Lung (tissue), 11 donors: ENCODE measurements at regions not wholly inside any gene's neighbourhood (a gene's known extent, or its start where the extent isn't known, plus 50 kb on each side); places are given as distances from the start of the nearest gene placed in this dataset.

Experiments
- ATAC-seq: fragments of 200-7000 bp; cut with Tn5 transposase; one replicate; pipeline ENCODE4 v1.9.1; 2020; ENCODE audit warnings: moderate number of reproducible peaks; ENCODE audit not compliant: insufficient read depth, low FRiP score
- DNase-seq, 3 donors: peaks; one replicate each; pipeline ENCODE4 v3.0.0-alpha.2; 2013 to 2017
- H3K27ac ChIP-seq, 2 donors: one replicate each; pipeline ENCODE4 v1.5.1; 2013; ENCODE audit warnings: mild to moderate bottlenecking in 2 of 2, moderate library complexity in 2 of 2, control low read depth in 1 of 2, inconsistent platforms in 1 of 2, low read depth in 1 of 2, low read length in 1 of 2
- H3K27me3 ChIP-seq, 3 donors: one replicate each; pipeline ENCODE4 v1.5.1; 2013; ENCODE audit warnings: low read length in 2 of 3; ENCODE audit not compliant: control insufficient read depth in 3 of 3, insufficient read depth in 3 of 3
- H3K36me3 ChIP-seq, 4 donors: one replicate each; pipeline ENCODE4 v1.5.1; 2013; ENCODE audit warnings: low read length in 4 of 4, mild to moderate bottlenecking in 1 of 4, moderate library complexity in 1 of 4; ENCODE audit not compliant: control insufficient read depth in 4 of 4, insufficient read depth in 4 of 4
- H3K4me1 ChIP-seq, 5 donors: one replicate each; pipeline ENCODE4 v1.5.1; 2013; ENCODE audit warnings: low read length in 5 of 5, mild to moderate bottlenecking in 2 of 5, moderate library complexity in 1 of 5; ENCODE audit not compliant: control insufficient read depth in 5 of 5, insufficient read depth in 5 of 5
- H3K4me3 ChIP-seq: one replicate; pipeline ENCODE4 v1.5.1; 2013; ENCODE audit warnings: mild to moderate bottlenecking, control low read depth, moderate library complexity
- H3K9ac ChIP-seq, 2 donors: one replicate each; pipeline ENCODE4 v1.5.1; 2013; ENCODE audit warnings: low read length in 2 of 2, control low read depth in 1 of 2; ENCODE audit not compliant: insufficient read depth in 1 of 2
- H3K9me3 ChIP-seq, 4 donors: one replicate each; pipeline ENCODE4 v1.5.1; 2013; ENCODE audit warnings: low read length in 3 of 4, mild to moderate bottlenecking in 1 of 4, moderate library complexity in 1 of 4; ENCODE audit not compliant: control insufficient read depth in 4 of 4, insufficient read depth in 3 of 4
- WGBS, 2 donors: extraction: QIAGEN DNeasy Blood & Tissue Kit; methylation state at CpG; one replicate each; pipeline ENCODE4 v1.1.7; 2013; 5-methylcytosine and 5-hydroxymethylcytosine counted together
- TF ChIP-seq, protein P1 (sequence below): IDR thresholded peaks from 2 replicates; pipeline ENCODE4 v1.5.1; 2012; ENCODE audit warnings: mild to moderate bottlenecking; ENCODE audit errors: control extremely low read depth, extremely low read depth
- donor health status: control.
- donor health status: control.
- donor health status: Bipolar disorder and iron deficiency.
- donor health status: healthy.
- donor health status: DM: yes; HTN: yes; CAD: no.

DNA sequence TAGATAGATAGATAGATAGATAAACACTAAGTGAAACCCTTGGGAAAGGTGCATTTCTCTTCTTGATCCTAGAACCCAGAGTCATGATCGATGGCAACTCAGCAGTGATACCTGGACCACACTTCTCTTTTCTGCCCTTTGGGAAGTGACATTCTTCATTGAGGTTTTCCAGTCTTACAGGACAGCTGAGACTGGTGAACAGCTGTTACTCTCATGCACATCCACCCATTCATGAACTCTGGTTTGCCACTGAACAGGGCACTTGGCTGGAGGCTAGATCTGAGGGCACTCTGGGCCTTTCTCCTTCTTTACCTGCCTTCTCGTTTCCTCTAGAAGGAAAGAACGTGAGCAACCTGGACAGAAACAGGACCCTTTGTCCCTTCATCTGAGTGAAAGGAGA is 164.5 kb downstream of the DRD1 start:
- ATAC-seq (no peak), DNase-seq (no peak)
- TF ChIP-seq, protein P1, sequence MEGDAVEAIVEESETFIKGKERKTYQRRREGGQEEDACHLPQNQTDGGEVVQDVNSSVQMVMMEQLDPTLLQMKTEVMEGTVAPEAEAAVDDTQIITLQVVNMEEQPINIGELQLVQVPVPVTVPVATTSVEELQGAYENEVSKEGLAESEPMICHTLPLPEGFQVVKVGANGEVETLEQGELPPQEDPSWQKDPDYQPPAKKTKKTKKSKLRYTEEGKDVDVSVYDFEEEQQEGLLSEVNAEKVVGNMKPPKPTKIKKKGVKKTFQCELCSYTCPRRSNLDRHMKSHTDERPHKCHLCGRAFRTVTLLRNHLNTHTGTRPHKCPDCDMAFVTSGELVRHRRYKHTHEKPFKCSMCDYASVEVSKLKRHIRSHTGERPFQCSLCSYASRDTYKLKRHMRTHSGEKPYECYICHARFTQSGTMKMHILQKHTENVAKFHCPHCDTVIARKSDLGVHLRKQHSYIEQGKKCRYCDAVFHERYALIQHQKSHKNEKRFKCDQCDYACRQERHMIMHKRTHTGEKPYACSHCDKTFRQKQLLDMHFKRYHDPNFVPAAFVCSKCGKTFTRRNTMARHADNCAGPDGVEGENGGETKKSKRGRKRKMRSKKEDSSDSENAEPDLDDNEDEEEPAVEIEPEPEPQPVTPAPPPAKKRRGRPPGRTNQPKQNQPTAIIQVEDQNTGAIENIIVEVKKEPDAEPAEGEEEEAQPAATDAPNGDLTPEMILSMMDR: no peak
- WGBS, 2 donors: 67 to 72% methylated on average over 3 of the region's 3 CpGs
- H3K9ac ChIP-seq: no peak overlapping the region
- H3K27me3 ChIP-seq: no peaks in the 10 kb centered on the region
- no peak overlapping the region for H3K4me3 ChIP-seq
- H3K4me1 ChIP-seq: no peaks in the 10 kb centered on the region
- H3K9me3 ChIP-seq: no peaks in the 10 kb centered on the region
- H3K27ac ChIP-seq: no peak overlapping the region
- H3K36me3 ChIP-seq: no peaks in the 10 kb centered on the region

DNA sequence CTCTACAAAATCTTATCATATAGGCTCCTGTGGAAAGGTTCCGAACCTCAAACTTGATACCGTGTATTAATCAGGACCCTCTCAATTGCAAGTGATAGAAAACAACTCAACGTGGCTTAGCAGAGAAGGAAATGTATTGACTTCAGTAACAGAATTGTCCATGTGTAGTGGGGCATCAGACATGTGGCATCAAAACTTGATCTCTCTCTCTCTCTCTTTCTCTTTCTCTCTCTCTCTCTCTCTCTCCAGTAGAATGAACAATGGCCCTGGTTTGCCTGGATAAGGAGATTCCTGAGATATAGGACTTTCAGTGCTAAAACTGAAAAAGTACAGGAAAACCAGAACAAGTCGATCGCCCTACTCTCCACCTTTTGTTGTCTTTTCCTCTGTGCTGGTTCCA is 168.2 kb downstream of the DRD1 start:
- H3K4me1 ChIP-seq: no peaks in the 10 kb centered on the region
- TF ChIP-seq, protein P1: no peak
- no peak overlapping the region for H3K9ac ChIP-seq
- H3K27me3 ChIP-seq: no peaks in the 10 kb centered on the region
- ATAC-seq (no peak), DNase-seq (no peak)
- 70 to 88% methylated on average over 5 of the region's 5 CpGs for WGBS, 2 donors
- no peaks in the 10 kb centered on the region for H3K9me3 ChIP-seq
- no peak overlapping the region for H3K4me3 ChIP-seq
- no peaks in the 10 kb centered on the region for H3K36me3 ChIP-seq
- H3K27ac ChIP-seq: no peak overlapping the region

DNA sequence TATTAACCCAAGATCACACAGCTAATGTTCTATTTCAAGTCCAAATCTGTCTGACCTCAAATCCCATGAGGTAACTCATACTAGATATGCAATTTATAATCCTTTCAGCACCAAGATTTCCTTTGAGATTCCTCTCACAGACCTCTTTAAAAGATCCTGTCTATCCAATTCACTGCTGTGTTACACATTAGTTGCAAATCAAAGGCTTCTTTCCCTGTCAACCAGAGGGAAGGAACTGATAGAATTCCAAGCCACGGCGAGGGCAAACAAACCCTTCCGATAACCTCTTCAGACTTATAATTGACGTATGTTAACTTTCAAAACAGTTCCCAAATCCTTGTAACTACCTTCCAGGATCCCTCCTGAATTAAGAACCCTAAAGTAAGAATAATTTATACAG is 168.9 kb downstream of the DRD1 start:
- H3K9me3 ChIP-seq: no peaks in the 10 kb centered on the region
- DNase-seq (peak in 1 of 3 donors; percentile 3), ATAC-seq (no peak)
- H3K36me3 ChIP-seq: no peaks in the 10 kb centered on the region
- 43 to 71% methylated on average over 4 of the region's 4 CpGs for WGBS, 2 donors
- no peak overlapping the region for H3K4me3 ChIP-seq
- no peaks in the 10 kb centered on the region for H3K4me1 ChIP-seq
- no peak overlapping the region for H3K9ac ChIP-seq
- TF ChIP-seq, protein P1: no peak
- no peaks in the 10 kb centered on the region for H3K27me3 ChIP-seq
- H3K27ac ChIP-seq: no peak overlapping the region

- no peaks in the 10 kb centered on the region for H3K27me3 ChIP-seq
- ATAC-seq (no peak), DNase-seq (no peak)
- no peaks in the 10 kb centered on the region for H3K9me3 ChIP-seq
- H3K36me3 ChIP-seq: no peaks in the 10 kb centered on the region
- H3K9ac ChIP-seq: no peak overlapping the region
- H3K4me1 ChIP-seq: no peaks in the 10 kb centered on the region
- H3K27ac ChIP-seq: no peak overlapping the region
- no peak overlapping the region for H3K4me3 ChIP-seq
- TF ChIP-seq, protein P1: no peak
Measured at GRCh38 chr5:175274171-175274570, 169.8 kb downstream of the DRD1 start.
